ENCODE measurements at regions not wholly inside any gene's neighbourhood (a gene's known extent, or its start where the extent isn't known, plus 50 kb on each side); places are given as distances from the start of the nearest gene placed in this dataset.

GRCh38 chr1:157245823-157246222, 107.6 kb upstream of the ETV3 start:
- no peak overlapping the region for H3K4me3 Mint-ChIP-seq (ENCODE audit: unreplicated experiment)
- H3K79me2 ChIP-seq (ENCODE audit: insufficient read depth, low read length) = no peaks in the 10 kb centered on the region
- H4K20me1 ChIP-seq (ENCODE audit: insufficient read depth, low read length) = no peaks in the 10 kb centered on the region
- no peaks in the 10 kb centered on the region for H3K9me3 ChIP-seq (ENCODE audit: insufficient read depth, low read depth, low read length)
- DNase-seq (ENCODE audit: low read depth) (no peak), FAIRE-seq (no peak)
- H3K27ac Mint-ChIP-seq (ENCODE audit: unreplicated experiment) = no peak overlapping the region
- H3K36me3 ChIP-seq (ENCODE audit: insufficient read depth, low read length) = no peaks in the 10 kb centered on the region
- no peak overlapping the region for H3K4me2 ChIP-seq (ENCODE audit: low read length)
- H3K27me3 ChIP-seq (ENCODE audit: insufficient read depth, low read length) = no peaks in the 10 kb centered on the region
- peaks cover 3% of the 10 kb centered on the region for H3K27me3 Mint-ChIP-seq (ENCODE audit: low read depth, unreplicated experiment)
- no peak overlapping the region for H3K9ac ChIP-seq (ENCODE audit: low read length)
- no peak overlapping the region for H3K27ac ChIP-seq (ENCODE audit: low read depth, low read length)
- H3K4me1 ChIP-seq (ENCODE audit: insufficient read depth, low read length) = no peaks in the 10 kb centered on the region
- no peak overlapping the region for H2AFZ ChIP-seq (ENCODE audit: low read depth, low read length)
- TF ChIP-seq, protein P1, sequence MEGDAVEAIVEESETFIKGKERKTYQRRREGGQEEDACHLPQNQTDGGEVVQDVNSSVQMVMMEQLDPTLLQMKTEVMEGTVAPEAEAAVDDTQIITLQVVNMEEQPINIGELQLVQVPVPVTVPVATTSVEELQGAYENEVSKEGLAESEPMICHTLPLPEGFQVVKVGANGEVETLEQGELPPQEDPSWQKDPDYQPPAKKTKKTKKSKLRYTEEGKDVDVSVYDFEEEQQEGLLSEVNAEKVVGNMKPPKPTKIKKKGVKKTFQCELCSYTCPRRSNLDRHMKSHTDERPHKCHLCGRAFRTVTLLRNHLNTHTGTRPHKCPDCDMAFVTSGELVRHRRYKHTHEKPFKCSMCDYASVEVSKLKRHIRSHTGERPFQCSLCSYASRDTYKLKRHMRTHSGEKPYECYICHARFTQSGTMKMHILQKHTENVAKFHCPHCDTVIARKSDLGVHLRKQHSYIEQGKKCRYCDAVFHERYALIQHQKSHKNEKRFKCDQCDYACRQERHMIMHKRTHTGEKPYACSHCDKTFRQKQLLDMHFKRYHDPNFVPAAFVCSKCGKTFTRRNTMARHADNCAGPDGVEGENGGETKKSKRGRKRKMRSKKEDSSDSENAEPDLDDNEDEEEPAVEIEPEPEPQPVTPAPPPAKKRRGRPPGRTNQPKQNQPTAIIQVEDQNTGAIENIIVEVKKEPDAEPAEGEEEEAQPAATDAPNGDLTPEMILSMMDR (IDR thresholded peaks at IDR 0.05; ENCODE audit: insufficient read depth, low read depth, low read length) = no peak
- no peak for TF ChIP-seq EZH2 (IDR thresholded peaks at IDR 0.05; ENCODE audit: insufficient read depth, low read length)
- no peaks in the 10 kb centered on the region for H3K36me3 Mint-ChIP-seq (ENCODE audit: low read depth, unreplicated experiment)
- no peak overlapping the region for H3K4me3 ChIP-seq (ENCODE audit: insufficient read depth, low read depth, low read length)
- H3K9me3 Mint-ChIP-seq (ENCODE audit: unreplicated experiment) = peaks cover 1% of the 10 kb centered on the region
- peaks cover under 1% of the 10 kb centered on the region for H3K4me1 Mint-ChIP-seq (ENCODE audit: low read depth, unreplicated experiment)

DNA sequence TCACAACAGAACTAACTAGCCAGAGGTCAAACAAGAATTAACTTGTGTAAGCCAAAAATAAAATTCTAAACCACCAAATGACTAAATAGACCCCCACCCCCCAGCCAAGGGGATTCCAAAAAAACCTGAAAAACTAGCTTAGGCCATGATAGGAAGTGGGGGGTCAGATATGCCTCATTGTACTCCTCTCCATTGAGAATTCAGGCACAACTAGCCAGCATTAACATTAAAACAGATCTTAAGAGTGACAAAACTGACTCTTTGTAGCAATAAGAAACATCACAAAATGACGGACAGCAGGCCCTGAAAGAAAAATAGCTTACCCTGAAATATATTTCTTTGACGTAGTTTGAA, 103.0 kb upstream of the ETV3 start:
- no peak for FAIRE-seq
- Histone ChIP-seq H3K4me1 (ENCODE audit: insufficient read depth, low read length) (no peaks in the 10 kb centered on the region), H3K4me2 (ENCODE audit: low read length) (no peak overlapping the region), H3K79me2 (ENCODE audit: insufficient read depth, low read length) (no peaks in the 10 kb centered on the region), H2AFZ (ENCODE audit: low read depth, low read length) (no peak overlapping the region), H3K9ac (ENCODE audit: low read length) (no peak overlapping the region), H3K27ac (ENCODE audit: low read depth, low read length) (no peak overlapping the region), H3K36me3 (ENCODE audit: insufficient read depth, low read length) (no peaks in the 10 kb centered on the region), H3K27me3 (ENCODE audit: insufficient read depth, low read length) (no peaks in the 10 kb centered on the region), H4K20me1 (ENCODE audit: insufficient read depth, low read length) (no peaks in the 10 kb centered on the region), H3K4me3 (ENCODE audit: insufficient read depth, low read depth, low read length) (no peak overlapping the region), H3K9me3 (ENCODE audit: insufficient read depth, low read depth, low read length) (no peaks in the 10 kb centered on the region)
- Mint-ChIP-seq H3K36me3 (ENCODE audit: low read depth, unreplicated experiment) (no peaks in the 10 kb centered on the region), H3K4me1 (ENCODE audit: low read depth, unreplicated experiment) (no peaks in the 10 kb centered on the region), H3K9me3 (ENCODE audit: unreplicated experiment) (no peaks in the 10 kb centered on the region), H3K4me3 (ENCODE audit: unreplicated experiment) (no peak overlapping the region), H3K27me3 (ENCODE audit: low read depth, unreplicated experiment) (peaks cover 7% of the 10 kb centered on the region), H3K27ac (ENCODE audit: unreplicated experiment) (no peak overlapping the region)
- TF ChIP-seq, protein P1 (IDR thresholded peaks at IDR 0.05; ENCODE audit: insufficient read depth, low read depth, low read length) = no peak
- TF ChIP-seq EZH2 (IDR thresholded peaks at IDR 0.05; ENCODE audit: insufficient read depth, low read length) = no peak
- DNase-seq (ENCODE audit: low read depth) = no peak

DNA sequence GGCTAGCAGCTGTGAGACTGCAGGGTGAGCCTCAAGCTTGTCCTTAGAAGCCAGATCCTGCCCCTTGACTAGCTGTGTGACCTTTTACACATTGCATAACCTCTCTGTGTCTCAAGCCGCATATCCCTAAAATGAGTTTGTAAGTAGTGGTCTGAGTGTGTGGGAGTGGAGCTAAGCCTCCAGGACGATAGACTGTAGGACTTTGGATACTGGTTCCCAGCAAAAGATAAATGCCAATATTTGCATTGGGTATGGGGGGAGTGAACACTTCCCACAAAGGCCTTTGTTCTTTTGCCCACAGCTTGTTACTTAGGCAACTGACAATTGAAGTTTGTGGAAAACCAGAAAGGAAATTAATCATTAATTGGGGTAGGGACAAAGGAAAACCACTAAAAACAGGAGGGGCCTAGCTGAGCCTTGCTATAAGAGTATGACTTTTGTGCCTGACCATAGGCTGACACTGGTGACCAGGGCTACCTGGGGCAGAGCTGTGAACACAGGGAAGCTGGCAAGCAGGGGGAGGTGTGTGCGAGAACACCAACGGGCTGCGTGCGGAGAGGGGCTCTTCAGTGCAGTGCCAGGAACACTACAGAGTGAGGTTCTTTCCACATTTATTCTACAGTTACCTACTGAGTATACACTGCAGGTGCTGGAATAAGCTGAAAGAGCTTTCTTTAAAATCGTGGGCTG, 102.4 kb upstream of the ETV3 start:
- peaks cover 9% of the 10 kb centered on the region for H3K27me3 Mint-ChIP-seq (ENCODE audit: low read depth, unreplicated experiment)
- no peaks in the 10 kb centered on the region for H3K4me1 Mint-ChIP-seq (ENCODE audit: low read depth, unreplicated experiment)
- no peak overlapping the region for H2AFZ ChIP-seq (ENCODE audit: low read depth, low read length)
- H3K27ac Mint-ChIP-seq (ENCODE audit: unreplicated experiment) = no peak overlapping the region
- no peaks in the 10 kb centered on the region for H3K4me1 ChIP-seq (ENCODE audit: insufficient read depth, low read length)
- H3K4me3 ChIP-seq (ENCODE audit: insufficient read depth, low read depth, low read length) = no peak overlapping the region
- H3K79me2 ChIP-seq (ENCODE audit: insufficient read depth, low read length) = no peaks in the 10 kb centered on the region
- H4K20me1 ChIP-seq (ENCODE audit: insufficient read depth, low read length) = no peaks in the 10 kb centered on the region
- no peak for FAIRE-seq
- no peaks in the 10 kb centered on the region for H3K9me3 ChIP-seq (ENCODE audit: insufficient read depth, low read depth, low read length)
- no peaks in the 10 kb centered on the region for H3K36me3 Mint-ChIP-seq (ENCODE audit: low read depth, unreplicated experiment)
- H3K4me3 Mint-ChIP-seq (ENCODE audit: unreplicated experiment) = no peak overlapping the region
- no peak for DNase-seq (ENCODE audit: low read depth)
- no peaks in the 10 kb centered on the region for H3K27me3 ChIP-seq (ENCODE audit: insufficient read depth, low read length)
- TF ChIP-seq, protein P1 (IDR thresholded peaks at IDR 0.05; ENCODE audit: insufficient read depth, low read depth, low read length) = no peak
- no peak for TF ChIP-seq EZH2 (IDR thresholded peaks at IDR 0.05; ENCODE audit: insufficient read depth, low read length)
- no peak overlapping the region for H3K4me2 ChIP-seq (ENCODE audit: low read length)
- no peak overlapping the region for H3K27ac ChIP-seq (ENCODE audit: low read depth, low read length)
- H3K36me3 ChIP-seq (ENCODE audit: insufficient read depth, low read length) = no peaks in the 10 kb centered on the region
- no peak overlapping the region for H3K9ac ChIP-seq (ENCODE audit: low read length)
- no peaks in the 10 kb centered on the region for H3K9me3 Mint-ChIP-seq (ENCODE audit: unreplicated experiment)
